ENCODE measurements at regions not wholly inside any gene's neighbourhood (a gene's known extent, or its start where the extent isn't known, plus 50 kb on each side); places are given as distances from the start of the nearest gene placed in this dataset.
"Not testable (repeated sequence)": the region's sequence is repeated elsewhere in the genome, so short reads cannot be mapped to it uniquely, and the experiment has no call there.

- Mint-ChIP-seq H3K9me3 (no peaks in the 10 kb centered on the region), H3K27me3 (ENCODE audit: low read depth) (no peaks in the 10 kb centered on the region), H3K4me1 (peaks cover 34% of the 10 kb centered on the region), H3K36me3 (peaks cover 15% of the 10 kb centered on the region), H3K4me3 (no peak overlapping the region), H3K27ac (no peak overlapping the region)
- DNase-seq (ENCODE audit: low spot score in 2 of 2, unreplicated experiment in 2 of 2), result no peak
- no peak for TF ChIP-seq CTCF (IDR thresholded peaks at IDR 0.05; ENCODE audit: unreplicated experiment)
These were observed 115.4 kb downstream of the USP22 start for GRCh38 chr17:20927308-20927977.

DNA sequence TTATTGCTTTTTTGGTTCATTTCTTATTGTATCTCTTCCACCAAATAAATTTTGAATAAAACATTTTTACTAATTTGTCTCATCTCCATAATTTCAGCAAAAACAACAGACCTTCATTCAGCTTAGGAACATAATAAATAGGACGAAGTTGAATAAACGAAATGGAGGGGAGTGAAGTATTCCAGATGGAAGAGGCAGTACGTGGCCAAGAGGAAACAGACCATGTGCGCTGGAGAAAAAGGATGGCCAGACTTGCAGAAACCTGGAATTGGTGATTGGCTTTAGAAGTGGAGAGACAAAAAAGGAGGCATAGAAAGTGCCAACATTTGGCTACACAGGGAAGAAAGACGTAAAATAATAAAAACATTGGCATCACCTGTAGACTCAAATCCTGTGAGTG, 113.5 kb downstream of the USP22 start:
- no peaks in the 10 kb centered on the region for H3K27me3 Mint-ChIP-seq (ENCODE audit: low read depth)
- DNase-seq (ENCODE audit: low spot score in 2 of 2, unreplicated experiment in 2 of 2), result no peak
- H3K4me1 Mint-ChIP-seq, result peaks cover 28% of the 10 kb centered on the region
- H3K36me3 Mint-ChIP-seq, result peaks cover 15% of the 10 kb centered on the region
- H3K27ac Mint-ChIP-seq, result no peak overlapping the region
- no peak for TF ChIP-seq CTCF (IDR thresholded peaks at IDR 0.05; ENCODE audit: unreplicated experiment)
- no peak overlapping the region for H3K4me3 Mint-ChIP-seq
- no peaks in the 10 kb centered on the region for H3K9me3 Mint-ChIP-seq

GRCh38 chr17:20930081-20930760, 112.6 kb downstream of the USP22 start:
- Mint-ChIP-seq H3K4me3 (no peak overlapping the region), H3K9me3 (no peaks in the 10 kb centered on the region), H3K27me3 (ENCODE audit: low read depth) (no peaks in the 10 kb centered on the region), H3K36me3 (peaks cover 15% of the 10 kb centered on the region), H3K27ac (peak overlapping the region; percentile 36), H3K4me1 (peaks cover 30% of the 10 kb centered on the region)
- TF ChIP-seq CTCF (IDR thresholded peaks at IDR 0.05; ENCODE audit: unreplicated experiment), result no peak
- DNase-seq (ENCODE audit: low spot score in 2 of 2, unreplicated experiment in 2 of 2), result no peak

GRCh38 chr17:20933040-20933439, 109.8 kb downstream of the USP22 start:
- peaks cover 15% of the 10 kb centered on the region for H3K36me3 Mint-ChIP-seq
- not testable (repeated sequence) for H3K4me3 Mint-ChIP-seq; H3K9me3 Mint-ChIP-seq; DNase-seq (ENCODE audit: low spot score in 2 of 2, unreplicated experiment in 2 of 2); H3K27ac Mint-ChIP-seq; H3K27me3 Mint-ChIP-seq (ENCODE audit: low read depth)
- H3K4me1 Mint-ChIP-seq, result peaks cover 38% of the 10 kb centered on the region

DNA sequence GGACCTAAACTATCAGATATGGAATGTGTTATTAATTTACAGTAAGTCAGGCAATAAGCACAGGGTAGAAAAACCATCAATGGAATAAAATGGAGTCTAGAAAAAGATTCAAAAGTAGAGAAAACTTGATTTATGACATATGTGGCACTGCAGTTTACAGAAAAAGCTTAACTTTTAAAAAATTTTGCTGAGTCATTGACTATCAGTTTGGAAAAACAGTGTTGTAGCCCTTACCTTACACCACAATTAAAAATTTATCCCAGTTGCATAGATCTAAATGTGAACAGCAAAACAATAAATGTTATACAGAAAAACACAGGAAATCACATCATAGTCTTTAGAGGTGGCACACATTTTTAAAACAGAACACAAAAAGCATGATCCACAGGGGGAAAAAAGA, 108.5 kb downstream of the USP22 start:
- DNase-seq (ENCODE audit: low spot score in 2 of 2, unreplicated experiment in 2 of 2), result no peak
- peak overlapping the region; percentile 54 for H3K27ac Mint-ChIP-seq
- H3K4me3 Mint-ChIP-seq, result no peak overlapping the region
- H3K27me3 Mint-ChIP-seq (ENCODE audit: low read depth), result no peaks in the 10 kb centered on the region
- no peak for TF ChIP-seq CTCF (IDR thresholded peaks at IDR 0.05; ENCODE audit: unreplicated experiment)
- H3K9me3 Mint-ChIP-seq, result no peaks in the 10 kb centered on the region
- H3K4me1 Mint-ChIP-seq, result peaks cover 35% of the 10 kb centered on the region
- peaks cover 18% of the 10 kb centered on the region for H3K36me3 Mint-ChIP-seq

DNA sequence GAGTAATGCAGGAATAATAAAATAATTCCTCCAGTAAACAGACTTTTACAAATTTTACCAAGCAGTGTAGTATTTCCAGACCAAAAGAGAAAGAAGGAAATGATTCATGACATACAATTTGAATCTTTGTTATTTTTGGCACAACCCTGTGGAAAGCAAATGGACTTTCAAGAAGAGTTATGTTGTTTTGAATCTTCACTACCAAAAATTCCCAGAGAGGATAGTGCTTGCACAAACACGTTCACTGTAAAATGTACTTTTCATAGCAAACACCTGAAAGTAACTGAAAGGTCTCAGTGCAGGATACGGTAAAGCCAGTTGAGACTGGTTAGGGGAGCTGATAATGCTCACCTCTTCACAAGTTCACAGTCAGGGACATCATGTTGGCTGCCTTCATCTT, 107.1 kb downstream of the USP22 start:
- no peaks in the 10 kb centered on the region for H3K27me3 Mint-ChIP-seq (ENCODE audit: low read depth)
- no peak for DNase-seq (ENCODE audit: low spot score in 2 of 2, unreplicated experiment in 2 of 2)
- H3K4me3 Mint-ChIP-seq, result no peak overlapping the region
- H3K27ac Mint-ChIP-seq, result peak overlapping the region; percentile 93
- peaks cover 13% of the 10 kb centered on the region for H3K36me3 Mint-ChIP-seq
- no peaks in the 10 kb centered on the region for H3K9me3 Mint-ChIP-seq
- no peak for TF ChIP-seq CTCF (IDR thresholded peaks at IDR 0.05; ENCODE audit: unreplicated experiment)
- H3K4me1 Mint-ChIP-seq, result peaks cover 31% of the 10 kb centered on the region

Data from mesothelial cell of epicardium (in vitro differentiated cells).